ENCODE measurements at regions not wholly inside any gene's neighbourhood (a gene's known extent, or its start where the extent isn't known, plus 50 kb on each side); places are given as distances from the start of the nearest gene placed in this dataset.

DNA sequence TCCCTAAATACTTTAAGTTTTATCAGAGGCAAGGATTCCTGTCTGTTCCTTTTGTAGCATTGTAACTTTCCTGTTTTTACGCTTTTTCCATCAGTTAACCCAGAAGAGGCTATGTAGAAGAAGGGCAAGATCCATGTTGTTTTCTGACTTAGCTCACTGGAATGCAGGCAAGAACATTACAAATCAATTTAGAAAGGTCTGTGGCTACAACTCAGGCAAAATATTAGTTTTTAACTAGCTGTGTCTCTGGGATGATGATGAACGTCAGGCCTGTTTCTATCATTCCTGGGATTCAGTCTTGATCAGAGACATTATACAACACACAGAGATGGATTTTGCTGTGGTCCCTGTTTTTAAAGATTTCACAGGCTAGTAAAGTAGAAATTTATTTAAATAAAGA lies 813.0 kb upstream of the POU3F4 start:
- Histone ChIP-seq H3K9ac (no peak overlapping the region), H3K4me3 (IDR thresholded peaks at IDR 0.05; ENCODE audit: insufficient read depth, low read depth, low read length) (no peak overlapping the region)

DNA sequence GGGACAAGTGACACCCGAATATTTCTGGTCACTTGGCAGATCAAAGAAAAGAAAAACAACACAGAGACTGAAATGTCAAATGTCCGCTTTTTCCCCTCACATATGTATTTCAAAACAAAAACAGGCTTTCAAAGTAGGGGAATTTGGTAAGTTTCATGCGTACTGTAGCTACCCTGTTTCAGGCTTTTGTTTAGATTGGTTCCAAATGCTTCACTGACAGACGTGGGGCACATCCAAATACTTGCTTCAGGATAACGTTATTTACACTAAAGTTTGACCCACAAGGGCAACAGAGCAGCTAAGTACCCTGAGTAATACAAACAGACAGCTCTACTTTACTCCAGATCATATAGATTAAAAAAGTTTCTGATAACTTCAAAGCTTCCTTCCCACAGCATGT lies 804.5 kb upstream of the POU3F4 start:
- no peaks in the 10 kb centered on the region for H3K79me2 ChIP-seq (ENCODE audit: insufficient read depth, low read depth)
- H3K4me2 ChIP-seq: no peak overlapping the region
- no peak overlapping the region for H3K9ac ChIP-seq
- TF ChIP-seq, protein P1, sequence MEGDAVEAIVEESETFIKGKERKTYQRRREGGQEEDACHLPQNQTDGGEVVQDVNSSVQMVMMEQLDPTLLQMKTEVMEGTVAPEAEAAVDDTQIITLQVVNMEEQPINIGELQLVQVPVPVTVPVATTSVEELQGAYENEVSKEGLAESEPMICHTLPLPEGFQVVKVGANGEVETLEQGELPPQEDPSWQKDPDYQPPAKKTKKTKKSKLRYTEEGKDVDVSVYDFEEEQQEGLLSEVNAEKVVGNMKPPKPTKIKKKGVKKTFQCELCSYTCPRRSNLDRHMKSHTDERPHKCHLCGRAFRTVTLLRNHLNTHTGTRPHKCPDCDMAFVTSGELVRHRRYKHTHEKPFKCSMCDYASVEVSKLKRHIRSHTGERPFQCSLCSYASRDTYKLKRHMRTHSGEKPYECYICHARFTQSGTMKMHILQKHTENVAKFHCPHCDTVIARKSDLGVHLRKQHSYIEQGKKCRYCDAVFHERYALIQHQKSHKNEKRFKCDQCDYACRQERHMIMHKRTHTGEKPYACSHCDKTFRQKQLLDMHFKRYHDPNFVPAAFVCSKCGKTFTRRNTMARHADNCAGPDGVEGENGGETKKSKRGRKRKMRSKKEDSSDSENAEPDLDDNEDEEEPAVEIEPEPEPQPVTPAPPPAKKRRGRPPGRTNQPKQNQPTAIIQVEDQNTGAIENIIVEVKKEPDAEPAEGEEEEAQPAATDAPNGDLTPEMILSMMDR (conservative IDR thresholded peaks at IDR 0.05; ENCODE audit: low read depth, low read length): no peak
- H4K20me1 ChIP-seq (ENCODE audit: insufficient read depth): no peaks in the 10 kb centered on the region
- no peak overlapping the region for H3K4me3 ChIP-seq (IDR thresholded peaks at IDR 0.05; ENCODE audit: insufficient read depth, low read depth, low read length)
- no peaks in the 10 kb centered on the region for H3K4me1 ChIP-seq (ENCODE audit: low read depth, poor library complexity, severe bottlenecking)
- no peak overlapping the region for H3K27ac ChIP-seq
- no peak overlapping the region for H2AFZ ChIP-seq (ENCODE audit: low read depth)
- no peaks in the 10 kb centered on the region for H3K36me3 ChIP-seq (ENCODE audit: insufficient read depth)
- H3K27me3 ChIP-seq (ENCODE audit: insufficient read depth, low read depth): no peaks in the 10 kb centered on the region

More for the DNA sequence above, 813.0 kb upstream of the POU3F4 start:
- H3K4me2 ChIP-seq: no peak overlapping the region
- H2AFZ ChIP-seq (ENCODE audit: low read depth): no peak overlapping the region
- H3K79me2 ChIP-seq (ENCODE audit: insufficient read depth, low read depth): no peaks in the 10 kb centered on the region
- no peaks in the 10 kb centered on the region for H3K36me3 ChIP-seq (ENCODE audit: insufficient read depth)
- TF ChIP-seq, protein P1 (conservative IDR thresholded peaks at IDR 0.05; ENCODE audit: low read depth, low read length): no peak
- H4K20me1 ChIP-seq (ENCODE audit: insufficient read depth): no peaks in the 10 kb centered on the region
- H3K27ac ChIP-seq: no peak overlapping the region
- H3K27me3 ChIP-seq (ENCODE audit: insufficient read depth, low read depth): no peaks in the 10 kb centered on the region
- H3K4me1 ChIP-seq (ENCODE audit: low read depth, poor library complexity, severe bottlenecking): no peaks in the 10 kb centered on the region

DNA sequence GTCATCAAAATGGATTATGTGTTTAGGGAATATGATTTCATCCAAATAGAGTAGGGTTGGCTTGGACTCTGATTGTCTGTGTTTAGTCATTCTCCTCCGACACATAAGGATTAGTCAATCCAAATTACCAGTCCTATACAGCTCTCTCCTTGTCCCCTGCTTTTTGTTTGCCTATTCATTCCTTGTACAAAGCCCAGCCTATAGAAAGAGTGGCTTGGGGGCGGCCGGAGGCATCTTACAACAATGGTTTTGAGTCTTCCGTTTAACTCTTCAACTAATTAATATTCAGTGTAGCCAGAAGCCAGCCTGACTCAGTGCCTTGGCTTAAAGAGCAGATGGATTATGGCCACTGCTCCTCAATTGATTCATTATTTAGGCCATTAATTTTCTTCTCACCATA lies 796.6 kb upstream of the POU3F4 start:
- no peaks in the 10 kb centered on the region for H3K4me1 ChIP-seq (ENCODE audit: low read depth, poor library complexity, severe bottlenecking)
- no peaks in the 10 kb centered on the region for H4K20me1 ChIP-seq (ENCODE audit: insufficient read depth)
- no peak overlapping the region for H2AFZ ChIP-seq (ENCODE audit: low read depth)
- no peak overlapping the region for H3K27ac ChIP-seq
- H3K9ac ChIP-seq: no peak overlapping the region
- TF ChIP-seq, protein P1 (conservative IDR thresholded peaks at IDR 0.05; ENCODE audit: low read depth, low read length): no peak
- H3K79me2 ChIP-seq (ENCODE audit: insufficient read depth, low read depth): no peaks in the 10 kb centered on the region
- no peak overlapping the region for H3K4me3 ChIP-seq (IDR thresholded peaks at IDR 0.05; ENCODE audit: insufficient read depth, low read depth, low read length)
- no peaks in the 10 kb centered on the region for H3K36me3 ChIP-seq (ENCODE audit: insufficient read depth)
- no peak overlapping the region for H3K4me2 ChIP-seq
- H3K27me3 ChIP-seq (ENCODE audit: insufficient read depth, low read depth): no peaks in the 10 kb centered on the region

DNA sequence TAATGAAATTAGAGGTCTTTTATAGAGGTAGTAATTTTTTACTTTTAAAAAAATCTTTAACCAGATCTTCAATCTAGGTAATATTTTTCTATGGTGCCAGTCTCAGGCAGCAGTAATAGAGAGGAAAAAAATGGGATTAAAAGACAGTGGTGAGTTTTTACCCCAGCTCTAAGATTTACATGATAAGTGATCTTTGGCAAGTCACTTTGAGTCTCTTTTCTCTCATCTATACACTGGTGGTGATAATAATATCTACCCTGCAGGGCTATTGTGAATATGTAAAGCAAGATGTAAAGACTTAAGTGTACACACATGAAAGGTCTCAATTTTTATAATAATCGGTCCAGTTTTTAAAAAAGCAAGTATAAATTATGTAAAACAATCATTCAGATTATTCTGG lies 786.2 kb upstream of the POU3F4 start:
- Histone ChIP-seq H3K4me3 (IDR thresholded peaks at IDR 0.05; ENCODE audit: insufficient read depth, low read depth, low read length) (no peak overlapping the region), H3K27ac (no peak overlapping the region), H3K4me1 (ENCODE audit: low read depth, poor library complexity, severe bottlenecking) (no peaks in the 10 kb centered on the region), H3K4me2 (no peak overlapping the region), H3K36me3 (ENCODE audit: insufficient read depth) (no peaks in the 10 kb centered on the region), H3K27me3 (ENCODE audit: insufficient read depth, low read depth) (no peaks in the 10 kb centered on the region), H3K79me2 (ENCODE audit: insufficient read depth, low read depth) (no peaks in the 10 kb centered on the region), H3K9ac (no peak overlapping the region), H2AFZ (ENCODE audit: low read depth) (no peak overlapping the region), H4K20me1 (ENCODE audit: insufficient read depth) (no peaks in the 10 kb centered on the region)
- TF ChIP-seq, protein P1 (conservative IDR thresholded peaks at IDR 0.05; ENCODE audit: low read depth, low read length): no peak
